Sigmoid colon (tissue), 6 donors: ENCODE measurements at regions not wholly inside any gene's neighbourhood (a gene's known extent, or its start where the extent isn't known, plus 50 kb on each side); places are given as distances from the start of the nearest gene placed in this dataset.

Experiments used
- DNase-seq: peaks from one replicate; pipeline ENCODE4 v3.0.0-alpha.2; 2019
- H3K27ac ChIP-seq, 4 donors: fragments of 200-600 bp; sonication (generic); one replicate each; pipeline ENCODE4 v1.5.1; 2016 to 2019; ENCODE audit warnings: mild to moderate bottlenecking in 1 of 4
- H3K27me3 ChIP-seq, 3 donors: fragments of 200-600 bp; sonication (generic); one replicate each; pipeline ENCODE4 v1.5.1; 2019; ENCODE audit warnings: mild to moderate bottlenecking in 1 of 3
- H3K36me3 ChIP-seq, 4 donors: fragments of 200-600 bp; sonication (generic); one replicate each; pipeline ENCODE4 v1.5.1; 2016 to 2019
- H3K4me1 ChIP-seq, 4 donors: fragments of 200-600 bp; sonication (generic); one replicate each; pipeline ENCODE4 v1.5.1; 2017 to 2019
- H3K4me3 ChIP-seq, 4 donors: fragments of 200-600 bp; sonication (generic); one replicate each; pipeline ENCODE4 v1.5.1; 2017 to 2019; ENCODE audit warnings: mild to moderate bottlenecking in 2 of 4, moderate library complexity in 1 of 4
- H3K9me3 ChIP-seq, 4 donors: fragments of 200-600 bp in 3 of 4; sonication (generic) in 3 of 4; one replicate each; pipeline versions ENCODE4 v1.5.1 to v1.6.1; 2013 to 2019
- CTCF ChIP-seq, 4 experiments: fragments of 450-650 bp in 3 of 4; fragments of 200-600 bp in 1 of 4; IDR thresholded peaks; one replicate each; pipeline ENCODE4 v1.5.1; 2016 to 2019; ENCODE audit warnings: antibody characterized with exemption in 4 of 4, mild to moderate bottlenecking in 3 of 4, moderate library complexity in 2 of 4
- EP300 ChIP-seq, 4 donors: sonication (generic); formaldehyde crosslinking; IDR thresholded peaks; one replicate each; pipeline ENCODE4 v1.6.1; 2017; ENCODE audit warnings: antibody characterized with exemption in 4 of 4
- POLR2A ChIP-seq, 2 donors: fragments of 450-650 bp; IDR thresholded peaks; one replicate each; pipeline ENCODE4 v1.6.1; 2016; ENCODE audit warnings: antibody characterized with exemption in 2 of 2, mild to moderate bottlenecking in 2 of 2, moderate library complexity in 2 of 2
- POLR2AphosphoS5 ChIP-seq, 4 donors: sonication (generic); formaldehyde crosslinking; IDR thresholded peaks; one replicate each; pipeline ENCODE4 v1.6.1; 2017; ENCODE audit warnings: antibody characterized with exemption in 4 of 4
- WGBS, 2 donors: extraction: QIAGEN DNeasy Blood & Tissue Kit; methylation state at CpG; one replicate each; pipeline ENCODE4 v1.1.7; 2013; 5-methylcytosine and 5-hydroxymethylcytosine counted together
- intact Hi-C: fragments of 100-400 bp; cut with DNase I; formaldehyde crosslinking; loops from one replicate; pipeline ENCODE4 v1.15.1; 2023
- donor health status: healthy with polysubstance abuse.
- donor health status: healthy.

- no peak overlapping the region for H3K27ac ChIP-seq
- intact Hi-C loops: no loop called here
- DNase-seq: no peak
- no peak for TF ChIP-seq EP300 (IDR thresholded peaks at IDR 0.05)
- no peak for TF ChIP-seq POLR2AphosphoS5 (IDR thresholded peaks at IDR 0.05)
- no peak for TF ChIP-seq POLR2A (IDR thresholded peaks at IDR 0.05)
- TF ChIP-seq CTCF (IDR thresholded peaks at IDR 0.05): no peak
- H3K4me3 ChIP-seq: no peak overlapping the region
- peaks cover 0 to 4% (median 4%) of the 10 kb centered on the region in 4 donors for H3K9me3 ChIP-seq
- 95% methylated on average over 2 of the region's 2 CpGs for WGBS, 2 donors
- H3K27me3 ChIP-seq: no peaks in the 10 kb centered on the region
- H3K4me1 ChIP-seq: no peaks in the 10 kb centered on the region
- H3K36me3 ChIP-seq: no peaks in the 10 kb centered on the region
Observed at GRCh38 chr6:145442110-145442509, 293.2 kb downstream of the EPM2A start.

- Histone ChIP-seq H3K27ac (no peak overlapping the region), H3K36me3 (no peaks in the 10 kb centered on the region), H3K4me3 (no peak overlapping the region), H3K4me1 (no peaks in the 10 kb centered on the region), H3K27me3 (no peaks in the 10 kb centered on the region), H3K9me3 (peaks cover 0 to 4% (median 4%) of the 10 kb centered on the region in 4 donors)
- intact Hi-C loops: no loop called here
- DNase-seq: no peak
- TF ChIP-seq CTCF (IDR thresholded peaks at IDR 0.05) (no peak), EP300 (IDR thresholded peaks at IDR 0.05) (no peak), POLR2AphosphoS5 (IDR thresholded peaks at IDR 0.05) (no peak), POLR2A (IDR thresholded peaks at IDR 0.05) (no peak)
- 78 to 82% methylated on average over 1 of the region's 1 CpG for WGBS, 2 donors
Observed at GRCh38 chr6:145445674-145446073, 289.6 kb downstream of the EPM2A start.

GRCh38 chr6:145451029-145451428 lies 284.3 kb downstream of the EPM2A start:
- intact Hi-C loops: no loop called here
- Histone ChIP-seq H3K4me3 (no peak overlapping the region), H3K27me3 (no peaks in the 10 kb centered on the region), H3K27ac (no peak overlapping the region), H3K4me1 (no peaks in the 10 kb centered on the region), H3K36me3 (no peaks in the 10 kb centered on the region), H3K9me3 (no peaks in the 10 kb centered on the region)
- TF ChIP-seq POLR2AphosphoS5 (IDR thresholded peaks at IDR 0.05) (no peak), POLR2A (IDR thresholded peaks at IDR 0.05) (no peak), CTCF (IDR thresholded peaks at IDR 0.05) (no peak), EP300 (IDR thresholded peaks at IDR 0.05) (no peak)
- no peak for DNase-seq
- WGBS, 2 donors: 91 to 93% methylated on average over 1 of the region's 1 CpG

GRCh38 chr6:145453376-145453775 lies 281.9 kb downstream of the EPM2A start:
- no peaks in the 10 kb centered on the region for H3K4me1 ChIP-seq
- no peak for DNase-seq
- H3K36me3 ChIP-seq: no peaks in the 10 kb centered on the region
- no peak for TF ChIP-seq POLR2A (IDR thresholded peaks at IDR 0.05)
- TF ChIP-seq POLR2AphosphoS5 (IDR thresholded peaks at IDR 0.05): no peak
- no peak for TF ChIP-seq CTCF (IDR thresholded peaks at IDR 0.05)
- TF ChIP-seq EP300 (IDR thresholded peaks at IDR 0.05): no peak
- H3K27ac ChIP-seq: no peak overlapping the region
- H3K27me3 ChIP-seq: no peaks in the 10 kb centered on the region
- no peak overlapping the region for H3K4me3 ChIP-seq
- no peaks in the 10 kb centered on the region for H3K9me3 ChIP-seq
- intact Hi-C loops: no loop called here

GRCh38 chr6:145454006-145454405 lies 281.3 kb downstream of the EPM2A start:
- WGBS, 2 donors: 91 to 96% methylated on average over 2 of the region's 2 CpGs
- DNase-seq: no peak
- intact Hi-C loops: no loop called here
- H3K27me3 ChIP-seq: no peaks in the 10 kb centered on the region
- H3K9me3 ChIP-seq: no peaks in the 10 kb centered on the region
- no peaks in the 10 kb centered on the region for H3K4me1 ChIP-seq
- no peak overlapping the region for H3K4me3 ChIP-seq
- H3K36me3 ChIP-seq: no peaks in the 10 kb centered on the region
- TF ChIP-seq POLR2AphosphoS5 (IDR thresholded peaks at IDR 0.05) (no peak), EP300 (IDR thresholded peaks at IDR 0.05) (no peak), POLR2A (IDR thresholded peaks at IDR 0.05) (no peak), CTCF (IDR thresholded peaks at IDR 0.05) (no peak)
- no peak overlapping the region for H3K27ac ChIP-seq
